PFSK-1 (cell line): ENCODE measurements at regions not wholly inside any gene's neighbourhood (a gene's known extent, or its start where the extent isn't known, plus 50 kb on each side); places are given as distances from the start of the nearest gene placed in this dataset.

Experiments used
- FOXP2 ChIP-seq: optimal IDR thresholded peaks from 2 replicates; pipeline ENCODE3; 2011; ENCODE audit warnings: borderline replicate concordance, control low read depth, inconsistent platforms; ENCODE audit not compliant: insufficient read depth; ENCODE audit errors: extremely low read length, extremely low read depth
- REST ChIP-seq, 2 experiments: IDR thresholded peaks; 2 replicates each; pipeline versions ENCODE4 v1.6.1 to v1.8.0; 2011 to 2012; ENCODE audit warnings: low read depth in 2 of 2, low read length in 2 of 2, control low read depth in 1 of 2, inconsistent platforms in 1 of 2, mild to moderate bottlenecking in 1 of 2, moderate library complexity in 1 of 2; ENCODE audit not compliant: insufficient read depth in 1 of 2

- TF ChIP-seq REST (IDR thresholded peaks at IDR 0.05; ENCODE audit: insufficient read depth in 1 of 2, low read depth in 2 of 2, low read length in 2 of 2) (no peak), FOXP2 (no peak)
These were observed 151.0 kb downstream of the COX7C start for GRCh38 chr5:86768699-86769202.
